Right lobe of liver (tissue), 6 donors: ENCODE measurements at regions not wholly inside any gene's neighbourhood (a gene's known extent, or its start where the extent isn't known, plus 50 kb on each side); places are given as distances from the start of the nearest gene placed in this dataset.

Experiments used
- ATAC-seq, 4 donors: fragments of 200-7000 bp; cut with Tn5 transposase; one replicate each; pipeline ENCODE4 v1.9.1; 2020; ENCODE audit warnings: mild to moderate bottlenecking in 4 of 4, moderate library complexity in 4 of 4
- DNase-seq, 3 donors: peaks; one replicate each; pipeline ENCODE4 v3.0.0-alpha.2; 2020
- H3K27ac ChIP-seq, 3 donors: fragments of 200-600 bp; one replicate each; pipeline ENCODE4 v1.8.0; 2022
- H3K27me3 ChIP-seq, 2 donors: fragments of 200-600 bp; one replicate each; pipeline ENCODE4 v1.8.0; 2022
- H3K36me3 ChIP-seq, 4 donors: fragments of 200-600 bp; sonication (generic) in 1 of 4; one replicate each; pipeline versions ENCODE4 v1.5.1 to v1.8.0; 2017 to 2022; ENCODE audit warnings: control low read depth in 1 of 4
- H3K4me1 ChIP-seq, 4 donors: fragments of 200-600 bp; sonication (generic) in 1 of 4; one replicate each; pipeline versions ENCODE4 v1.5.1 to v1.8.0; 2017 to 2022; ENCODE audit warnings: control low read depth in 1 of 4
- H3K4me3 ChIP-seq, 3 donors: fragments of 200-600 bp; one replicate each; pipeline ENCODE4 v1.8.0; 2022
- H3K9me3 ChIP-seq, 4 donors: fragments of 200-600 bp; sonication (generic) in 1 of 4; one replicate each; pipeline versions ENCODE4 v1.5.1 to v1.8.0; 2017 to 2022; ENCODE audit warnings: control low read depth in 1 of 4
- POLR2A ChIP-seq: fragments of 450-650 bp; IDR thresholded peaks from one replicate; pipeline ENCODE4 v1.6.1; 2017; ENCODE audit warnings: antibody characterized with exemption, mild to moderate bottlenecking
- WGBS: methylation state at CpG from one replicate; pipeline ENCODE4 v1.1.6; 2018; ENCODE audit warnings: low coverage, low lambda C conversion rate; ENCODE audit not compliant: insufficient coverage; ENCODE audit errors: missing lambda C conversion rate; 5-methylcytosine and 5-hydroxymethylcytosine counted together
- intact Hi-C, 2 donors: fragments of 100-400 bp; cut with DNase I; formaldehyde crosslinking; loops; one replicate each; pipeline versions ENCODE4 v1.11.2 to v1.14.1; 2022
- TF ChIP-seq, protein P1 (sequence below), 4 donors: fragments of 200-600 bp in 3 of 4; fragments of 450-650 bp in 1 of 4; IDR thresholded peaks; one replicate each; pipeline versions ENCODE4 v1.5.1 to v1.8.0; 2016 to 2022; ENCODE audit warnings: antibody characterized with exemption in 4 of 4, mild to moderate bottlenecking in 2 of 4
- donor health status: DM: no; HTN: yes; CAD: no.
- donor health status: DM: no; HTN: no; CAD: no.
- donor health status: DM: no; HTN: no; CAD: no.
- donor health status: DM: no; HTN: yes; CAD: no.
- donor health status: DM: no; HTN: yes; CAD: no.

DNA sequence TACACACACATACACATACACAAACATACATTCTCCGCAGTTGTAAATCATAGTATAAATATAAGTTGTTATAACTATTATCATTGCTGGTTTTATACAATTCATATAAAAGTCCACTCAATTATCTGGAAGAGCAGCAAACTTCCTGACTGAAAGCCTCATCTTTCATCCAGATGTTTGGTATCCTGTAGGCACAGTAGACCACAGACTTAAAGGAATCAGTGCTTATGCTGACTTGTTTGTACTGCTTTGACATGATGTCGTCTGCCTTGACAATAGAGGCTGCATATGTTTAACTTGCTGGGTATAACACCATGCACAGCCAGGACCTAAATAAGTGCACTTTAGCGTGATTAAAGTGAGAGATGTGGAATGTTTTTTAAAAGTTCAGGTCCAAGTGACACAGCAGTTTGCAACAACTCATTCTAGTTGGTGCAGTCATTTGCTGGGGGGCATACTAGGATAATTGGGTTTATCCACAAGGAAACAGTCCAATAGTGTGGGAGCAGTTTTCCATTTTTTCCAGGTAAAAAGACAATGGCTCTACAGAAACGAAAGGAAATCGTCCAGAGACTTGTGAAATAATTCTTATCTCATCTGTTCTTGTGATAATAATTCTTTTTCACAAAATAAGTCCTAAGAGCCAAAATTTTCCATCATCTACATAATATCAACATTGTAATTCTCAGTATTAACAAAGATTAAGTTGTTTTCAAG is 110.3 kb upstream of the TSPAN2 start:
- ATAC-seq (no peak), DNase-seq (no peak)
- Histone ChIP-seq H3K9me3 (no peaks in the 10 kb centered on the region), H3K4me1 (no peaks in the 10 kb centered on the region), H3K4me3 (no peak overlapping the region), H3K27me3 (no peaks in the 10 kb centered on the region), H3K27ac (no peak overlapping the region), H3K36me3 (no peaks in the 10 kb centered on the region)
- 49% methylated on average over 5 of the region's 5 CpGs for WGBS
- TF ChIP-seq, protein P1, sequence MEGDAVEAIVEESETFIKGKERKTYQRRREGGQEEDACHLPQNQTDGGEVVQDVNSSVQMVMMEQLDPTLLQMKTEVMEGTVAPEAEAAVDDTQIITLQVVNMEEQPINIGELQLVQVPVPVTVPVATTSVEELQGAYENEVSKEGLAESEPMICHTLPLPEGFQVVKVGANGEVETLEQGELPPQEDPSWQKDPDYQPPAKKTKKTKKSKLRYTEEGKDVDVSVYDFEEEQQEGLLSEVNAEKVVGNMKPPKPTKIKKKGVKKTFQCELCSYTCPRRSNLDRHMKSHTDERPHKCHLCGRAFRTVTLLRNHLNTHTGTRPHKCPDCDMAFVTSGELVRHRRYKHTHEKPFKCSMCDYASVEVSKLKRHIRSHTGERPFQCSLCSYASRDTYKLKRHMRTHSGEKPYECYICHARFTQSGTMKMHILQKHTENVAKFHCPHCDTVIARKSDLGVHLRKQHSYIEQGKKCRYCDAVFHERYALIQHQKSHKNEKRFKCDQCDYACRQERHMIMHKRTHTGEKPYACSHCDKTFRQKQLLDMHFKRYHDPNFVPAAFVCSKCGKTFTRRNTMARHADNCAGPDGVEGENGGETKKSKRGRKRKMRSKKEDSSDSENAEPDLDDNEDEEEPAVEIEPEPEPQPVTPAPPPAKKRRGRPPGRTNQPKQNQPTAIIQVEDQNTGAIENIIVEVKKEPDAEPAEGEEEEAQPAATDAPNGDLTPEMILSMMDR (IDR thresholded peaks at IDR 0.05) = no peak
- TF ChIP-seq POLR2A = no peak
- intact Hi-C loops = no loop called here

DNA sequence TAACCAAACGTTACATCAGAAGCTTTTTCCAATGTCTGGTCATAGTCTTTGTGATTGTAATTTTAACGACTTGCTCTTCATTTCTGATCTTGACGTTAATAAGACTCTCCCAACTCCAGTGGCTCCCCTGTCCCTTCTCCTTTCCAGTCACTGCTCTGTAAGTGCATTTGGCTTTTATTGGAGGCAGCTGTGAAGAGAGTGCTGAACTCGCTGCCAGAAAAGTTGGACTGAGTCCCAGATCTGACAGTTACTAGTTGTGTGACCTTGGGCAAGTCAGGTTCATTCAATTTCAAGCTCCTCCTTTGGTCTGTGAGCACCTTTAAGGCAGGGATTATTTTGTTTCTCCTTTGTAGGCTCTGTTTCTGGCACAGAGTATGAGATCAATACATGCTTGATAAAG is 109.6 kb upstream of the TSPAN2 start:
- ATAC-seq = no peak
- WGBS = 35% methylated on average over 4 of the region's 4 CpGs

DNA sequence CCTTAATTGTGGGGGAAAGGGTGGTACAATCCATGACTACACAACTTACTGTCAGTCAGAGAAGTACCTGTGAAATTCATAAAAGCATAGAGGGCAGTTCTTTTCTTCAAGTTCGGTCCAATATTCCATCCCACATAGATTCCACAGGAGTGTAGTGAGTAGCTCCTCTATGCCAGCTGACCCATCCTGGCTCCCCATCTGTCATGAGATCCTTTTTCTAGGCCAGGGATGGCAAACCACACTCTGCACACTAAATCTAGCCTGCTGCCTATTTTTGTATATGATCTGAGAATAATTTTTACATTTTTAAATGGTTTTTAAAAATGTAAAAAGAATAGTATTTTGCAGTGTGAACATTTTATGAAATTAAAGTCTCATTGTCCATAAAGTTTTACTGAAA is 107.0 kb upstream of the TSPAN2 start:
- no peak overlapping the region for H3K27ac ChIP-seq
- H3K36me3 ChIP-seq = no peaks in the 10 kb centered on the region
- no peak overlapping the region for H3K4me3 ChIP-seq
- no peaks in the 10 kb centered on the region for H3K9me3 ChIP-seq
- DNase-seq (no peak), ATAC-seq (no peak)
- intact Hi-C loops = no loop called here
- H3K4me1 ChIP-seq = no peaks in the 10 kb centered on the region
- TF ChIP-seq POLR2A = no peak
- TF ChIP-seq, protein P1 (IDR thresholded peaks at IDR 0.05) = no peak
- 75% methylated on average over 1 of the region's 1 CpG for WGBS
- no peaks in the 10 kb centered on the region for H3K27me3 ChIP-seq

More for the DNA sequence above, 109.6 kb upstream of the TSPAN2 start:
- Histone ChIP-seq H3K27ac (no peak overlapping the region), H3K4me3 (no peak overlapping the region), H3K36me3 (no peaks in the 10 kb centered on the region), H3K9me3 (no peaks in the 10 kb centered on the region), H3K4me1 (no peaks in the 10 kb centered on the region), H3K27me3 (no peaks in the 10 kb centered on the region)
- TF ChIP-seq POLR2A = no peak
- TF ChIP-seq, protein P1 (IDR thresholded peaks at IDR 0.05) = no peak
- DNase-seq = no peak
- intact Hi-C loops = no loop called here

DNA sequence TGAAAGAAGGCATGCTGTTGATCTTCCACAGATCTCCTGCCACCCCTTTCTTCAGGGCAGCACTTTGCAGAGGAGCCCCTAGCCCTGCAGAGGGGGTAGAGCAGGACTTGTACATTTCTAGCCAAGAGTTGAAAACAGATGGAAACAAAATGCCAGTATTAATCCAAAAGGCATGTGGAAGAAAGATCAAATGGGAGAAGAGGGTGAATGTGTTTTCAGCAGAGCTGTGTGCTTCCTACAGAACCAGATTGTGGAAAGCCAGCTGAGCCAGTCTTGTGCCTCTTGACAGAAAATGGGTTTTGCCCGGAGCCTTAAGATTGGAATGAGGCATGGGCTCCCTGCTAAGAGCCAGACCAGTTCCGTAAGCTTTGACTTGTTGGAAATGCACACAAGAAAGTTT is 105.2 kb upstream of the TSPAN2 start:
- Histone ChIP-seq H3K27me3 (no peaks in the 10 kb centered on the region), H3K4me3 (no peak overlapping the region), H3K36me3 (no peaks in the 10 kb centered on the region), H3K27ac (no peak overlapping the region), H3K4me1 (no peaks in the 10 kb centered on the region), H3K9me3 (no peaks in the 10 kb centered on the region)
- DNase-seq (no peak), ATAC-seq (no peak)
- intact Hi-C loops = no loop called here
- 0% methylated on average over 1 of the region's 2 CpGs for WGBS
- TF ChIP-seq, protein P1 (IDR thresholded peaks at IDR 0.05) = no peak
- no peak for TF ChIP-seq POLR2A
